SK-N-MC (cell line): ENCODE measurements at regions not wholly inside any gene's neighbourhood (a gene's known extent, or its start where the extent isn't known, plus 50 kb on each side); places are given as distances from the start of the nearest gene placed in this dataset.
"Not testable (repeated sequence)": the region's sequence is repeated elsewhere in the genome, so short reads cannot be mapped to it uniquely, and the experiment has no call there.

Experiments
- EZH2 ChIP-seq: fragments of 200-600 bp; sonication (generic); IDR thresholded peaks from one replicate; pipeline ENCODE4 v1.6.1; 2017; ENCODE audit warnings: antibody characterized with exemption
- FOXP2 ChIP-seq: optimal IDR thresholded peaks from 2 replicates; pipeline ENCODE3; 2011; ENCODE audit warnings: mild to moderate bottlenecking, moderate library complexity; ENCODE audit not compliant: insufficient read depth; ENCODE audit errors: extremely low read length, control extremely low read depth
- POLR2AphosphoS5 ChIP-seq: IDR thresholded peaks from 2 replicates; pipeline ENCODE4 v1.6.1; 2012; ENCODE audit warnings: mild to moderate bottlenecking, low read depth, low read length, borderline replicate concordance

GRCh38 chr15:69617144-69617543, 164.5 kb downstream of the RPLP1 start:
- not testable (repeated sequence) for TF ChIP-seq POLR2AphosphoS5, EZH2, FOXP2
